Panc1 (cell line): ENCODE measurements at regions not wholly inside any gene's neighbourhood (a gene's known extent, or its start where the extent isn't known, plus 50 kb on each side); places are given as distances from the start of the nearest gene placed in this dataset.

Source experiments
- ATAC-seq: fragments of 200-7000 bp; cut with Tn5 transposase; 2 replicates; pipeline ENCODE4 v1.9.1; 2020; ENCODE audit warnings: mild to moderate bottlenecking, moderate library complexity
- BruUV-seq: library from RNA; stranded (reverse); fragments of 400-500 nt; replicated peaks from 2 replicates; lab custom pipeline; 2021; lab: Mats Ljungman, UMichigan
- CTCF ChIA-PET: fragments of 300-600 bp; sonication (Branson Sonifier 250); formaldehyde crosslinking; loops from one replicate; lab custom pipeline; 2022; ENCODE audit warnings: antibody characterized with exemption; lab: Charles Lee
- POLR2A ChIA-PET: fragments of 300-600 bp; sonication (Branson Sonifier 250); formaldehyde crosslinking; loops from one replicate; lab custom pipeline; 2022; ENCODE audit warnings: antibody characterized with exemption; lab: Charles Lee
- DNase-seq: peaks from one replicate; pipeline ENCODE4 v3.0.0-alpha.2; 2010; ENCODE audit warnings: low read depth, low spot score
- H3K27ac ChIP-seq: 2 replicates; pipeline ENCODE4 v1.5.1; 2011; ENCODE audit warnings: mild to moderate bottlenecking, low read length, inconsistent platforms
- H3K27me3 ChIP-seq: fragments of 200-500 bp; sonication (Bioruptor generic); 2 replicates; pipeline ENCODE4 v1.6.0; 2014; ENCODE audit warnings: low read length, inconsistent platforms; ENCODE audit not compliant: control insufficient read depth, insufficient read depth
- H3K36me3 ChIP-seq: fragments of 200-500 bp; sonication (Bioruptor generic); 2 replicates; pipeline ENCODE4 v1.5.1; 2014; ENCODE audit warnings: inconsistent platforms, mild to moderate bottlenecking, low read length, moderate library complexity; ENCODE audit not compliant: control insufficient read depth, insufficient read depth
- H3K4me1 ChIP-seq: 2 replicates; pipeline ENCODE4 v1.5.1; 2011; ENCODE audit warnings: inconsistent platforms, mild to moderate bottlenecking, low read length, moderate library complexity; ENCODE audit not compliant: control insufficient read depth, insufficient read depth
- H3K4me3 ChIP-seq, 2 experiments: 2 replicates each; pipeline ENCODE4 v1.5.1; 2011 to 2012; ENCODE audit warnings: low read depth in 2 of 2, low read length in 2 of 2, mild to moderate bottlenecking in 2 of 2, inconsistent platforms in 1 of 2, moderate library complexity in 1 of 2
- H3K9me3 ChIP-seq: fragments of 200-500 bp; sonication (Bioruptor generic); 2 replicates; pipeline ENCODE4 v1.5.1; 2014; ENCODE audit warnings: low read depth, mild to moderate bottlenecking, inconsistent platforms, low read length, moderate library complexity; ENCODE audit not compliant: control insufficient read depth, insufficient read depth
- POLR2AphosphoS5 ChIP-seq: IDR thresholded peaks from 2 replicates; pipeline ENCODE4 v1.6.1; 2012; ENCODE audit warnings: mild to moderate bottlenecking, low read depth, low read length, moderate library complexity
- SIN3A ChIP-seq: IDR thresholded peaks from 2 replicates; pipeline ENCODE4 v1.6.1; 2012; ENCODE audit warnings: low read depth, mild to moderate bottlenecking, low read length, moderate library complexity, borderline replicate concordance; ENCODE audit not compliant: insufficient read depth
- TCF7L2 ChIP-seq: IDR thresholded peaks from 2 replicates; pipeline ENCODE4 v1.6.1; 2011; ENCODE audit warnings: mild to moderate bottlenecking, low read depth, low read length, inconsistent platforms
- in situ Hi-C: cut with HindIII; loops from 2 replicates; pipeline ENCODE4 v1.10.0; 2016; ENCODE audit warnings: low sequenced_read_pairs, low pct_unique_long_range_greater_than_20kb
- intact Hi-C: fragments of 100-400 bp; cut with micrococcal nuclease; formaldehyde crosslinking; loops from one replicate; pipeline ENCODE4 v1.10.0; 2022; ENCODE audit not compliant: unreplicated experiment
- TF ChIP-seq, protein P1 (sequence below): fragments of 450-650 bp; IDR thresholded peaks from 2 replicates; pipeline ENCODE4 v1.5.1; 2017; ENCODE audit warnings: mild to moderate bottlenecking
- TF ChIP-seq, protein P2 (sequence below), 2 experiments: IDR thresholded peaks; 2 replicates each; pipeline ENCODE4 v1.6.1; 2011 to 2012; ENCODE audit warnings: low read depth in 2 of 2, control low read depth in 1 of 2, low read length in 1 of 2, mild to moderate bottlenecking in 1 of 2, moderate library complexity in 1 of 2; ENCODE audit not compliant: insufficient read depth in 1 of 2

DNA sequence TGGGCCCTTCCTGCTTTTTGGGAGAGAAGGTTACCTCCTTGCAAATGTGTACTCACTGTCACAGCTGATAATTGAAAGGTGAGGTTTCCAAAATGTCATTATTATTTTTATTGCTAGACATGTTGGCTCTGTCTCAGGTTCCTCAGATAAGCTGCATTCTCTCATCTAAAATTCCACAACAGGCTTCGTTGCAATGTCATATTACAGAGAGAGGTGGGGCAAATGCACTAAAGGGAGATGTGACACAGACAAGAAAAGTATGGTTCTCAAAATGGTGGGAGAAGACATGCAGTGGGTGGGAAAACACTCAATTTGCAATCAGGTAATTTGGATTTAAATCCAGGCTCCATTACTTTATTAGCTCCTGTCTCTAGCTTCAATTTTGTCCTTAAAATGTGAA, 256.4 kb upstream of the POU3F2 start:
- no TSS peak for BruUV-seq
- Histone ChIP-seq H3K4me1 (no peaks in the 10 kb centered on the region), H3K27me3 (no peaks in the 10 kb centered on the region), H3K9me3 (no peaks in the 10 kb centered on the region), H3K4me3 (no peak overlapping the region), H3K27ac (no peak overlapping the region), H3K36me3 (no peaks in the 10 kb centered on the region)
- ChIA-PET CTCF (no interaction called here), POLR2A (no interaction called here)
- in situ Hi-C loops, result no loop called here
- TF ChIP-seq SIN3A (no peak), POLR2AphosphoS5 (no peak), TCF7L2 (no peak)
- TF ChIP-seq, protein P1, sequence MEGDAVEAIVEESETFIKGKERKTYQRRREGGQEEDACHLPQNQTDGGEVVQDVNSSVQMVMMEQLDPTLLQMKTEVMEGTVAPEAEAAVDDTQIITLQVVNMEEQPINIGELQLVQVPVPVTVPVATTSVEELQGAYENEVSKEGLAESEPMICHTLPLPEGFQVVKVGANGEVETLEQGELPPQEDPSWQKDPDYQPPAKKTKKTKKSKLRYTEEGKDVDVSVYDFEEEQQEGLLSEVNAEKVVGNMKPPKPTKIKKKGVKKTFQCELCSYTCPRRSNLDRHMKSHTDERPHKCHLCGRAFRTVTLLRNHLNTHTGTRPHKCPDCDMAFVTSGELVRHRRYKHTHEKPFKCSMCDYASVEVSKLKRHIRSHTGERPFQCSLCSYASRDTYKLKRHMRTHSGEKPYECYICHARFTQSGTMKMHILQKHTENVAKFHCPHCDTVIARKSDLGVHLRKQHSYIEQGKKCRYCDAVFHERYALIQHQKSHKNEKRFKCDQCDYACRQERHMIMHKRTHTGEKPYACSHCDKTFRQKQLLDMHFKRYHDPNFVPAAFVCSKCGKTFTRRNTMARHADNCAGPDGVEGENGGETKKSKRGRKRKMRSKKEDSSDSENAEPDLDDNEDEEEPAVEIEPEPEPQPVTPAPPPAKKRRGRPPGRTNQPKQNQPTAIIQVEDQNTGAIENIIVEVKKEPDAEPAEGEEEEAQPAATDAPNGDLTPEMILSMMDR, result no peak
- TF ChIP-seq, protein P2, sequence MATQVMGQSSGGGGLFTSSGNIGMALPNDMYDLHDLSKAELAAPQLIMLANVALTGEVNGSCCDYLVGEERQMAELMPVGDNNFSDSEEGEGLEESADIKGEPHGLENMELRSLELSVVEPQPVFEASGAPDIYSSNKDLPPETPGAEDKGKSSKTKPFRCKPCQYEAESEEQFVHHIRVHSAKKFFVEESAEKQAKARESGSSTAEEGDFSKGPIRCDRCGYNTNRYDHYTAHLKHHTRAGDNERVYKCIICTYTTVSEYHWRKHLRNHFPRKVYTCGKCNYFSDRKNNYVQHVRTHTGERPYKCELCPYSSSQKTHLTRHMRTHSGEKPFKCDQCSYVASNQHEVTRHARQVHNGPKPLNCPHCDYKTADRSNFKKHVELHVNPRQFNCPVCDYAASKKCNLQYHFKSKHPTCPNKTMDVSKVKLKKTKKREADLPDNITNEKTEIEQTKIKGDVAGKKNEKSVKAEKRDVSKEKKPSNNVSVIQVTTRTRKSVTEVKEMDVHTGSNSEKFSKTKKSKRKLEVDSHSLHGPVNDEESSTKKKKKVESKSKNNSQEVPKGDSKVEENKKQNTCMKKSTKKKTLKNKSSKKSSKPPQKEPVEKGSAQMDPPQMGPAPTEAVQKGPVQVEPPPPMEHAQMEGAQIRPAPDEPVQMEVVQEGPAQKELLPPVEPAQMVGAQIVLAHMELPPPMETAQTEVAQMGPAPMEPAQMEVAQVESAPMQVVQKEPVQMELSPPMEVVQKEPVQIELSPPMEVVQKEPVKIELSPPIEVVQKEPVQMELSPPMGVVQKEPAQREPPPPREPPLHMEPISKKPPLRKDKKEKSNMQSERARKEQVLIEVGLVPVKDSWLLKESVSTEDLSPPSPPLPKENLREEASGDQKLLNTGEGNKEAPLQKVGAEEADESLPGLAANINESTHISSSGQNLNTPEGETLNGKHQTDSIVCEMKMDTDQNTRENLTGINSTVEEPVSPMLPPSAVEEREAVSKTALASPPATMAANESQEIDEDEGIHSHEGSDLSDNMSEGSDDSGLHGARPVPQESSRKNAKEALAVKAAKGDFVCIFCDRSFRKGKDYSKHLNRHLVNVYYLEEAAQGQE (IDR thresholded peaks at IDR 0.05; ENCODE audit: insufficient read depth in 1 of 2, low read depth in 2 of 2, low read length in 1 of 2), result no peak
- ATAC-seq (no peak), DNase-seq (no peak)
- intact Hi-C loops, result no loop called here

DNA sequence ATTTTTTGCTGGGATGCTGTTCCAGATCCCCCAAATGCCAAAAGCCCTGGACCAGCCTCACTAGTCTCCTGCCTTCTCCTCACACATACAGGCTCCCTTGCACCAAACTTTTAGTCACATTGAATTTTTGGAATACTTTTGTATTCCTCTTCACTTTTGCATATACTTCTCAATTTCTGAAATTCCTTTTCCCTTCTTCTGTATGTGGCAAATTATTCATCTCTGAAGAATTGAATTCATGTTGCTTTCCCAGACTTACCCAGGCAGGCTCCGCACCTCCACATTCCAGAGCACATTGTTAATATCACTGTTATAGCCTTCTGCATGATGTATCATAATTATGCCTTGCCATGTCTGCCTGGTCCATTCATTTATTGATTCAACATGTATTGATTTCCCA, 255.3 kb upstream of the POU3F2 start:
- Histone ChIP-seq H3K4me1 (no peaks in the 10 kb centered on the region), H3K27ac (no peak overlapping the region), H3K4me3 (no peak overlapping the region), H3K27me3 (no peaks in the 10 kb centered on the region), H3K36me3 (no peaks in the 10 kb centered on the region), H3K9me3 (no peaks in the 10 kb centered on the region)
- no peak for ATAC-seq
- no peak for DNase-seq
- ChIA-PET CTCF (no interaction called here), POLR2A (interaction anchor here (0.7 kb wide), 1 partner anchor 11 kb away, joined by 3 read pairs; no protein-coding TSS in a partner anchor)
- TF ChIP-seq, protein P2 (IDR thresholded peaks at IDR 0.05; ENCODE audit: insufficient read depth in 1 of 2, low read depth in 2 of 2, low read length in 1 of 2), result no peak
- no peak for TF ChIP-seq SIN3A
- TF ChIP-seq, protein P1, result no peak
- TF ChIP-seq TCF7L2, result no peak
- TF ChIP-seq POLR2AphosphoS5, result no peak
- in situ Hi-C loops, result no loop called here
- no TSS peak for BruUV-seq
- intact Hi-C loops, result no loop called here
